Heart left ventricle (tissue), 13 donors: ENCODE measurements at regions not wholly inside any gene's neighbourhood (a gene's known extent, or its start where the extent isn't known, plus 50 kb on each side); places are given as distances from the start of the nearest gene placed in this dataset.

Experiments used
- POLR2A ChIP-seq, 2 donors: fragments of 450-650 bp; IDR thresholded peaks; one replicate each; pipeline ENCODE4 v1.6.1; 2017; ENCODE audit warnings: antibody characterized with exemption in 2 of 2, mild to moderate bottlenecking in 2 of 2, moderate library complexity in 2 of 2
- TF ChIP-seq, protein P1 (sequence below), 12 donors: fragments of 200-600 bp; sonication (generic) in 4 of 12; IDR thresholded peaks; one replicate each; pipeline versions ENCODE4 v1.5.0 to v1.8.0; 2018 to 2022; ENCODE audit warnings: antibody characterized with exemption in 12 of 12, mild to moderate bottlenecking in 5 of 12
- donor health status: ischemic (EF 13 %, LVEDD 7.1; RV severe dilation, severe dysfunction).
- donor health status: DM: no; HTN: yes; CAD: no.
- donor health status: DM: no; HTN: no; CAD: no.
- donor health status: ischemic (EF 25% LVEDD 6.9; RV normal size, moderate dysfunction).
- donor health status: ischemic (EF 25% LVEDD 5.7; RV mildly dilated, moderate dysfunction).
- donor health status: ischemic (EF 35%, LVEDD 5.7; RV mildly dilated, moderate dysfunction).
- donor health status: nonischemic (EF 11% LVEDD 7.7; RV severe dilation, severe dysfunction).
- donor health status: DM: yes; HTN: yes; CAD: no.
- donor health status: PGD.
- donor health status: ischemic (EF 29% LVEDD 5.4; RV normal size, mild dysfunction).
- donor health status: nonischemic (EF 23%, LVEDD 6.1; RV moderate dilation, normal function).

DNA sequence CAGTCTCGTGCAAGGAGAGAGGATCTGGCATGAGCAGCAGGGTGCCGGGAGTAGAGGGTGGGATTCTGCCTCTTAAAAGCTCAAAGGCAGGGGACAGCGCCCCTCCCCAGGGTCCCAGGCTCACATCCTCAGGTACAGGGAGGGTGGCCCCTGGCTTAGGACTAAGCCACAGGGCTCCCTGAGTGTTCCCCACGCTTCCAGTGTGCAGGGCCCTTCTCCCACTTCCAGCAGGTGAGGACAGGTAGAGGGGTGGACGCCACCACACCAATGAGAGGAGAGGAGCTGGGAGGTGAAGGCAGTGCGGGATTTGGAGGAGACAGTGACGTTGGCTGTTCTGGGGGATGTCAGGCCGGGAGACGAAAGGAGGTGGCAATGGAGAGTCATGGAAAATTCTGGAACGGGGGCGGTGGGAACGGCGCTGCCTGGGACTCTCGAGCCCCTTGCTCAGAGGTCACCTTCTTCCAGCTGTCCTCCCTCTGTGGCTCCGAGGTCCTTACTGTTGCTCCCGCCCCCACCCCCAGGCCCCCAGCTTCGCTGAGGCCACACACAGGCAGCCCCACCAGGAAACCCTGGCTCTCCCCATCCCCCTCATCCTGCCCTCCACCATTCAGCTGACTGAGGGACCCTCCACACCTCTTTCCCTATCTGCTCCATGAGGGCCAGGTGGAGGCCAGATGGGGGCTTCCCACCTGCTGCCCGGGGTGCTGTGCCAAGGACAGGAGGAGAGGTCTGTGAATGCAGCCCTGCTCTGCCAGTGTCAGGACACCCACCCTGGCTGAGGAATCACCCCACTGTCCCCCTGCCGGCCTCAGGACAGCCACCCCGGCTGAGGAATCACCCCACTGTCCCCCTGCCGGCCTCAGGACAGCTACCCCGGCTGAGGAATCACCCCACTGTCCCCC lies 57.7 kb upstream of the ACSF3 start:
- TF ChIP-seq, protein P1, sequence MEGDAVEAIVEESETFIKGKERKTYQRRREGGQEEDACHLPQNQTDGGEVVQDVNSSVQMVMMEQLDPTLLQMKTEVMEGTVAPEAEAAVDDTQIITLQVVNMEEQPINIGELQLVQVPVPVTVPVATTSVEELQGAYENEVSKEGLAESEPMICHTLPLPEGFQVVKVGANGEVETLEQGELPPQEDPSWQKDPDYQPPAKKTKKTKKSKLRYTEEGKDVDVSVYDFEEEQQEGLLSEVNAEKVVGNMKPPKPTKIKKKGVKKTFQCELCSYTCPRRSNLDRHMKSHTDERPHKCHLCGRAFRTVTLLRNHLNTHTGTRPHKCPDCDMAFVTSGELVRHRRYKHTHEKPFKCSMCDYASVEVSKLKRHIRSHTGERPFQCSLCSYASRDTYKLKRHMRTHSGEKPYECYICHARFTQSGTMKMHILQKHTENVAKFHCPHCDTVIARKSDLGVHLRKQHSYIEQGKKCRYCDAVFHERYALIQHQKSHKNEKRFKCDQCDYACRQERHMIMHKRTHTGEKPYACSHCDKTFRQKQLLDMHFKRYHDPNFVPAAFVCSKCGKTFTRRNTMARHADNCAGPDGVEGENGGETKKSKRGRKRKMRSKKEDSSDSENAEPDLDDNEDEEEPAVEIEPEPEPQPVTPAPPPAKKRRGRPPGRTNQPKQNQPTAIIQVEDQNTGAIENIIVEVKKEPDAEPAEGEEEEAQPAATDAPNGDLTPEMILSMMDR (IDR thresholded peaks at IDR 0.05): no peak
- no peak for TF ChIP-seq POLR2A (IDR thresholded peaks at IDR 0.05)
